ENCODE measurements at regions not wholly inside any gene's neighbourhood (a gene's known extent, or its start where the extent isn't known, plus 50 kb on each side); places are given as distances from the start of the nearest gene placed in this dataset.

GRCh38 chr11:115699733-115700132, 195.5 kb upstream of the CADM1 start:
- Mint-ChIP-seq H3K27ac (ENCODE audit: low read depth) (no peak overlapping the region), H3K36me3 (ENCODE audit: insufficient read depth) (peaks cover 3% of the 10 kb centered on the region), H3K9me3 (no peaks in the 10 kb centered on the region), H3K4me3 (no peak overlapping the region), H3K4me1 (no peaks in the 10 kb centered on the region), H3K27me3 (peaks cover 31% of the 10 kb centered on the region)
- DNase-seq (ENCODE audit: low spot score in 2 of 2) (no peak), ATAC-seq (replicated peaks; ENCODE audit: extremely low read depth, poor library complexity, severe bottlenecking) (no peak)

- Mint-ChIP-seq H3K4me1 (no peaks in the 10 kb centered on the region), H3K9me3 (no peaks in the 10 kb centered on the region), H3K27ac (ENCODE audit: low read depth) (no peak overlapping the region), H3K27me3 (peaks cover 29% of the 10 kb centered on the region), H3K4me3 (no peak overlapping the region), H3K36me3 (ENCODE audit: insufficient read depth) (peaks cover 3% of the 10 kb centered on the region)
- DNase-seq (ENCODE audit: low spot score in 2 of 2): no peak
- ATAC-seq (replicated peaks; ENCODE audit: extremely low read depth, poor library complexity, severe bottlenecking): no peak
These were observed 195.1 kb upstream of the CADM1 start for GRCh38 chr11:115699326-115699725.

- Mint-ChIP-seq H3K27me3 (peaks cover 25% of the 10 kb centered on the region), H3K36me3 (ENCODE audit: insufficient read depth) (peaks cover 3% of the 10 kb centered on the region), H3K4me1 (no peaks in the 10 kb centered on the region), H3K27ac (ENCODE audit: low read depth) (no peak overlapping the region), H3K4me3 (no peak overlapping the region), H3K9me3 (no peaks in the 10 kb centered on the region)
- no peak for DNase-seq (ENCODE audit: low spot score in 2 of 2)
- ATAC-seq (replicated peaks; ENCODE audit: extremely low read depth, poor library complexity, severe bottlenecking): no peak
These were observed 194.0 kb upstream of the CADM1 start for GRCh38 chr11:115698243-115698642.

GRCh38 chr11:115696563-115696962, 192.3 kb upstream of the CADM1 start:
- ATAC-seq (replicated peaks; ENCODE audit: extremely low read depth, poor library complexity, severe bottlenecking) (no peak), DNase-seq (ENCODE audit: low spot score in 2 of 2) (no peak)
- Mint-ChIP-seq H3K27me3 (peaks cover 40% of the 10 kb centered on the region), H3K4me3 (no peak overlapping the region), H3K36me3 (ENCODE audit: insufficient read depth) (peaks cover 3% of the 10 kb centered on the region), H3K9me3 (no peaks in the 10 kb centered on the region), H3K4me1 (no peaks in the 10 kb centered on the region), H3K27ac (ENCODE audit: low read depth) (no peak overlapping the region)

DNA sequence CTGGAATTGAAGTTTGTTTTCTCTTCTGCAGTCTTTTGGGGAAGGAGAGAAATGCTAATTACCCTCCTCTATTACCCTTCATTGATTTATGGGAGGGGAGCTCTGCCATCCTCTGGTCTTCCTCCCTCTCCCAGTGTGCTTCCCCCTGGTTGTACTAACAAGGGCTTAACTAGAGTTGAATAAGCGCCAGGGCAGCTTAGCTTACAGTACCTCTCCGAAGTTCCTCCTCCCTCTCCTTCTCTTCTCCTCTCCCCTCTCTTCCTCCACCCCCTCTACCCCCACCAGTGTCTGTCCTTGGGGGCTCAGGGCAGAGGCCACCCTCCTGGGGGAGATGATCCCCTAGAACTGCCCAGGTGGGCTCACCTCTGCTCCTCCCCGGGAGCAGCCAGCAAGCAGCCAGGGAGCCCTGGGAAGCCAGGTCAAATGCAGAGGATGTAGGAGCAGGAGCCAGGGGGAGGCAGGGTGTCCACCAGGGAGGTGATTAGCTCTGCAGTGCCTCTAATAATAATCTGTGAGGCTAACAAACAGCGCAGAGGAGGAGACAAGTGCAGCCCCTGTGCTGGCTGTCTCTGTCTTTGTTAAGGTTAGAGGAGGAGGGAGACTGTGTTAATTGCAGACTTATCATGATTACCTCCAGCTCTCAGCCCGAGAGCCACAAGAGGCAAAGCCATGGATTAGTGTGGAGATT, 191.6 kb upstream of the CADM1 start:
- H3K4me1 Mint-ChIP-seq: no peaks in the 10 kb centered on the region

DNA sequence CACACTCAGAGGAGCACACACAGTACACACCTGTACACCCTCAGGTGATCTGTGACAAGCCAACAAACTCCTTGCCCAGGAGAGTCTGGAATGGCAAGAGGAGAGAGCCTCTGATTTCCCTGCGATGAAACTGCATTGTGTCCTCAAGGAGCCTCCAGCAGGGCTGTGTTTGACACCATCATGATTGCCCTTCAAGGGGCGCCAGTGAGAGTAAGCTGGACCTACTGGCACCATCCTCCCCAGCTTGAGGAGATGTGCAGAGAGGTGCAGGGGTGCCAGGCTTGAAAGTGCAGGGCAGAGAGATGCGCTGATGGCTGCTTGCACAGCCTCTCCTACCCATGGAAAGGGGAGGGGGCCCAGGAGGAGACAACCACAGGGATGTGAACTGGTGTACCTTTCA, 188.8 kb upstream of the CADM1 start:
- no peaks in the 10 kb centered on the region for H3K9me3 Mint-ChIP-seq
- H3K36me3 Mint-ChIP-seq (ENCODE audit: insufficient read depth): peaks cover 3% of the 10 kb centered on the region
- ATAC-seq (replicated peaks; ENCODE audit: extremely low read depth, poor library complexity, severe bottlenecking) (no peak), DNase-seq (ENCODE audit: low spot score in 2 of 2) (no peak)
- no peaks in the 10 kb centered on the region for H3K4me1 Mint-ChIP-seq
- H3K27ac Mint-ChIP-seq (ENCODE audit: low read depth): no peak overlapping the region
- H3K4me3 Mint-ChIP-seq: no peak overlapping the region
- H3K27me3 Mint-ChIP-seq: peaks cover 47% of the 10 kb centered on the region

More for the DNA sequence above, 191.6 kb upstream of the CADM1 start:
- Mint-ChIP-seq H3K27me3 (peaks cover 47% of the 10 kb centered on the region), H3K27ac (ENCODE audit: low read depth) (no peak overlapping the region), H3K36me3 (ENCODE audit: insufficient read depth) (peaks cover 3% of the 10 kb centered on the region), H3K4me3 (no peak overlapping the region), H3K9me3 (no peaks in the 10 kb centered on the region)
- DNase-seq (ENCODE audit: low spot score in 2 of 2) (no peak), ATAC-seq (replicated peaks; ENCODE audit: extremely low read depth, poor library complexity, severe bottlenecking) (no peak)

DNA sequence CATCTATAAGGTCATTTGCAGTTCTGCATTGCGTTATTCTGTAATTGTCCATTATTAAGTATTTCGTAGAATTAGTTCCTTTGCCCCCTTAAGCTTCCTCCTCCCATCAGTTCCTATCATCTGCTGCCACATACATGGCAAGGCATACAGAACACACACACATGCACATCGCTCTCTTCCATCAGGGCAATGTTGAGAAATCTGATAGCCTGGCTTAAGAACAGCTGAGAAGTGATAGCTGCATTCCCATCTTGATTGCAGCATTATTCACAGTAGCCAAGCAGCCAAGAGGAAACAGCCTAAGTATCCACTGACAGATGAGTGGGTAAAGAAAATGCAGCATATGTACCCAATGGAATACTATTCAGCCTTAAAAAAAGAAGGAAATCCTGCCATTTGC, 186.8 kb upstream of the CADM1 start:
- peaks cover 37% of the 10 kb centered on the region for H3K27me3 Mint-ChIP-seq
- H3K4me1 Mint-ChIP-seq: no peaks in the 10 kb centered on the region
- H3K9me3 Mint-ChIP-seq: peaks cover 5% of the 10 kb centered on the region
- DNase-seq (ENCODE audit: low spot score in 2 of 2) (no peak), ATAC-seq (replicated peaks; ENCODE audit: extremely low read depth, poor library complexity, severe bottlenecking) (no peak)
- peaks cover 1% of the 10 kb centered on the region for H3K36me3 Mint-ChIP-seq (ENCODE audit: insufficient read depth)
- H3K27ac Mint-ChIP-seq (ENCODE audit: low read depth): no peak overlapping the region
- H3K4me3 Mint-ChIP-seq: no peak overlapping the region

DNA sequence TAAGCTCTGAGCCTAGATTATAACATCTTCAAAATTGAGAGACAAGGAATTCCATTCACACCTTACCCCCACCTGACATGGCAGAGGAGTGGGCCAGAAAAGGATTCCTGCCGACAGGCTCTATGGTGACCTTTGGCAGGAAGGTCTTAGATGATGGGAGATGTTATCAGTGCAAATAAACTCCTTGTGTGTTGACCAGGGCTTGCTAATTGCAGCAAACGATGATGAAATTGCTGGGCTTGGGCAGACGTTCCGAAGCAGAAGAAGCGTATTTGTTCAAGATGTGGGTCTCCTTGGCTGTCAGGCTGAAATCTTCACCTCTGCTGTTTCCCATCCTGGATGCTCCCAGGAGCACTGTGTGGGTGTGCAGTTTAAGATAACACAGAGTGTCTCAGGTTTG, 183.7 kb upstream of the CADM1 start:
- no peak overlapping the region for H3K4me3 Mint-ChIP-seq
- H3K27me3 Mint-ChIP-seq: peaks cover 27% of the 10 kb centered on the region
- H3K27ac Mint-ChIP-seq (ENCODE audit: low read depth): no peak overlapping the region
- DNase-seq (ENCODE audit: low spot score in 2 of 2) (no peak), ATAC-seq (replicated peaks; ENCODE audit: extremely low read depth, poor library complexity, severe bottlenecking) (no peak)
- H3K4me1 Mint-ChIP-seq: no peaks in the 10 kb centered on the region
- H3K9me3 Mint-ChIP-seq: peaks cover 10% of the 10 kb centered on the region
- no peaks in the 10 kb centered on the region for H3K36me3 Mint-ChIP-seq (ENCODE audit: insufficient read depth)

- Mint-ChIP-seq H3K27me3 (peaks cover 17% of the 10 kb centered on the region), H3K9me3 (peaks cover 10% of the 10 kb centered on the region), H3K4me1 (no peaks in the 10 kb centered on the region), H3K36me3 (ENCODE audit: insufficient read depth) (no peaks in the 10 kb centered on the region), H3K4me3 (no peak overlapping the region), H3K27ac (ENCODE audit: low read depth) (no peak overlapping the region)
- DNase-seq (ENCODE audit: low spot score in 2 of 2): no peak
- ATAC-seq (replicated peaks; ENCODE audit: extremely low read depth, poor library complexity, severe bottlenecking): no peak
These were observed 180.5 kb upstream of the CADM1 start for GRCh38 chr11:115684699-115685098.

- H3K4me3 Mint-ChIP-seq: no peak overlapping the region
- H3K9me3 Mint-ChIP-seq: peaks cover 10% of the 10 kb centered on the region
- H3K27me3 Mint-ChIP-seq: peaks cover 17% of the 10 kb centered on the region
- ATAC-seq (replicated peaks; ENCODE audit: extremely low read depth, poor library complexity, severe bottlenecking) (no peak), DNase-seq (ENCODE audit: low spot score in 2 of 2) (no peak)
- no peaks in the 10 kb centered on the region for H3K36me3 Mint-ChIP-seq (ENCODE audit: insufficient read depth)
- no peak overlapping the region for H3K27ac Mint-ChIP-seq (ENCODE audit: low read depth)
- no peaks in the 10 kb centered on the region for H3K4me1 Mint-ChIP-seq
These were observed 179.9 kb upstream of the CADM1 start for GRCh38 chr11:115684135-115684534.

GRCh38 chr11:115682888-115683287, 178.7 kb upstream of the CADM1 start:
- Mint-ChIP-seq H3K4me1 (no peaks in the 10 kb centered on the region), H3K27ac (ENCODE audit: low read depth) (no peak overlapping the region), H3K36me3 (ENCODE audit: insufficient read depth) (no peaks in the 10 kb centered on the region), H3K4me3 (no peak overlapping the region), H3K27me3 (peaks cover 26% of the 10 kb centered on the region), H3K9me3 (peaks cover 10% of the 10 kb centered on the region)
- DNase-seq (ENCODE audit: low spot score in 2 of 2) (no peak), ATAC-seq (replicated peaks; ENCODE audit: extremely low read depth, poor library complexity, severe bottlenecking) (no peak)

- Mint-ChIP-seq H3K9me3 (peaks cover 10% of the 10 kb centered on the region), H3K4me3 (no peak overlapping the region), H3K27ac (ENCODE audit: low read depth) (no peak overlapping the region), H3K36me3 (ENCODE audit: insufficient read depth) (no peaks in the 10 kb centered on the region), H3K27me3 (peaks cover 34% of the 10 kb centered on the region), H3K4me1 (no peaks in the 10 kb centered on the region)
- no peak for DNase-seq (ENCODE audit: low spot score in 2 of 2)
- no peak for ATAC-seq (replicated peaks; ENCODE audit: extremely low read depth, poor library complexity, severe bottlenecking)
These were observed 177.9 kb upstream of the CADM1 start for GRCh38 chr11:115682101-115682500.

- ATAC-seq (replicated peaks; ENCODE audit: extremely low read depth, poor library complexity, severe bottlenecking) (no peak), DNase-seq (ENCODE audit: low spot score in 2 of 2) (no peak)
- H3K36me3 Mint-ChIP-seq (ENCODE audit: insufficient read depth): no peaks in the 10 kb centered on the region
- no peaks in the 10 kb centered on the region for H3K4me1 Mint-ChIP-seq
- no peak overlapping the region for H3K4me3 Mint-ChIP-seq
- no peaks in the 10 kb centered on the region for H3K9me3 Mint-ChIP-seq
- H3K27me3 Mint-ChIP-seq: peaks cover 44% of the 10 kb centered on the region
- H3K27ac Mint-ChIP-seq (ENCODE audit: low read depth): no peak overlapping the region
These were observed 175.7 kb upstream of the CADM1 start for GRCh38 chr11:115679945-115680344.

All from central memory CD8-positive, alpha-beta T cell (primary cell).